Gastrocnemius medialis (tissue), 4 donors: ENCODE measurements at regions not wholly inside any gene's neighbourhood (a gene's known extent, or its start where the extent isn't known, plus 50 kb on each side); places are given as distances from the start of the nearest gene placed in this dataset.

Source experiments
- CTCF ChIP-seq, 5 experiments: fragments of 450-650 bp in 3 of 5; fragments of 200-600 bp in 2 of 5; sonication (generic) in 2 of 5; IDR thresholded peaks in 4 of 5; conservative IDR thresholded peaks in 1 of 5; 1 replicate in 4 of 5; 2 replicates in 1 of 5; pipeline ENCODE4 v1.5.1; 2016 to 2019; ENCODE audit warnings: antibody characterized with exemption in 5 of 5, mild to moderate bottlenecking in 3 of 5, moderate library complexity in 3 of 5
- POLR2A ChIP-seq, 2 donors: fragments of 450-650 bp; IDR thresholded peaks; one replicate each; pipeline ENCODE4 v1.6.1; 2017; ENCODE audit warnings: antibody characterized with exemption in 2 of 2, mild to moderate bottlenecking in 2 of 2, moderate library complexity in 2 of 2

- no peak for TF ChIP-seq POLR2A (IDR thresholded peaks at IDR 0.05)
- peak in 4 of 5 experiments; percentile 37 to 74 (median 52) for TF ChIP-seq CTCF (IDR thresholded peaks at IDR 0.05 in 4 of 5, conservative IDR thresholded peaks at IDR 0.05 in 1 of 5)
These were observed 475.6 kb downstream of the LTN1 start for GRCh38 chr21:28516991-28517592.
